Vagina (tissue), 2 donors: ENCODE measurements at regions not wholly inside any gene's neighbourhood (a gene's known extent, or its start where the extent isn't known, plus 50 kb on each side); places are given as distances from the start of the nearest gene placed in this dataset.

ENCODE experiments used
- POLR2A ChIP-seq, 2 donors: fragments of 450-650 bp; IDR thresholded peaks; one replicate each; pipeline ENCODE4 v1.6.1; 2017; ENCODE audit warnings: antibody characterized with exemption in 2 of 2, mild to moderate bottlenecking in 2 of 2, moderate library complexity in 2 of 2
- POLR2AphosphoS5 ChIP-seq, 2 donors: sonication (generic); formaldehyde crosslinking; IDR thresholded peaks; one replicate each; pipeline ENCODE4 v1.9.0; 2017; ENCODE audit warnings: antibody characterized with exemption in 2 of 2, mild to moderate bottlenecking in 2 of 2, low read depth in 1 of 2; ENCODE audit not compliant: insufficient read depth in 1 of 2
- TF ChIP-seq, protein P1 (sequence below), 3 experiments: fragments of 450-650 bp in 2 of 3; fragments of 200-600 bp in 1 of 3; sonication (generic) in 1 of 3; IDR thresholded peaks; one replicate each; pipeline ENCODE4 v1.5.1; 2017 to 2019; ENCODE audit warnings: antibody characterized with exemption in 3 of 3, mild to moderate bottlenecking in 2 of 3, moderate library complexity in 2 of 3

DNA sequence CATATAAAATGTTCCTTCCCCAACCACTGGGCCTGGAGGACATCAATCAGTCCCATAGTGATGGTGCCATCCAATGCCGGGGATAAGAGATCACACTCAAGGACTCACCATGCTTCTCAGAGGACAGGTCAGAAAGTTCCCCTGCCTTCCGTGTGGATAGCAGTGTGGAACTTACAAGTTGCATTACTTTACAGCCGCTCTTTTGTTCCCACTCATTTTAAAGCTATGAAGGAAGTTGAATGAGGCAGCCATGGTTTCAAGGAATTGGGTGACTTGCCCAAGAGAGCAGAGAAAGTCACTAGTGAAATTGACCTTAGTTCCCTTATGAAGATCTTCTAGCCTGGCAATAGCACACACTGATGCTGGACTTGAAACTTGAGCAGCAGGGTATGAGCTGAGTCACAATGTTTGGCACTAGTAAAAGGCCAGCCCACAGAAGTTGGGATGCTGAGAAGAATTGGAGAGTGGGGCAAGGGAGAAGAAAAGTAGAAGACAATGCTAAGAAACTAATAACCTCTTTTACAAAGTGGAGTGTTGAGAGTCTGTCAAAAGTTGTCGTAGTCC lies 78.7 kb downstream of the CXCL12 start:
- no peak for TF ChIP-seq POLR2AphosphoS5 (IDR thresholded peaks at IDR 0.05; ENCODE audit: insufficient read depth in 1 of 2, low read depth in 1 of 2)
- TF ChIP-seq POLR2A (IDR thresholded peaks at IDR 0.05), result no peak
- TF ChIP-seq, protein P1, sequence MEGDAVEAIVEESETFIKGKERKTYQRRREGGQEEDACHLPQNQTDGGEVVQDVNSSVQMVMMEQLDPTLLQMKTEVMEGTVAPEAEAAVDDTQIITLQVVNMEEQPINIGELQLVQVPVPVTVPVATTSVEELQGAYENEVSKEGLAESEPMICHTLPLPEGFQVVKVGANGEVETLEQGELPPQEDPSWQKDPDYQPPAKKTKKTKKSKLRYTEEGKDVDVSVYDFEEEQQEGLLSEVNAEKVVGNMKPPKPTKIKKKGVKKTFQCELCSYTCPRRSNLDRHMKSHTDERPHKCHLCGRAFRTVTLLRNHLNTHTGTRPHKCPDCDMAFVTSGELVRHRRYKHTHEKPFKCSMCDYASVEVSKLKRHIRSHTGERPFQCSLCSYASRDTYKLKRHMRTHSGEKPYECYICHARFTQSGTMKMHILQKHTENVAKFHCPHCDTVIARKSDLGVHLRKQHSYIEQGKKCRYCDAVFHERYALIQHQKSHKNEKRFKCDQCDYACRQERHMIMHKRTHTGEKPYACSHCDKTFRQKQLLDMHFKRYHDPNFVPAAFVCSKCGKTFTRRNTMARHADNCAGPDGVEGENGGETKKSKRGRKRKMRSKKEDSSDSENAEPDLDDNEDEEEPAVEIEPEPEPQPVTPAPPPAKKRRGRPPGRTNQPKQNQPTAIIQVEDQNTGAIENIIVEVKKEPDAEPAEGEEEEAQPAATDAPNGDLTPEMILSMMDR (IDR thresholded peaks at IDR 0.05), result no peak
